Retina (tissue), 1 donor: ENCODE measurements at regions not wholly inside any gene's neighbourhood (a gene's known extent, or its start where the extent isn't known, plus 50 kb on each side); places are given as distances from the start of the nearest gene placed in this dataset.
"Not testable (repeated sequence)": the region's sequence is repeated elsewhere in the genome, so short reads cannot be mapped to it uniquely, and the experiment has no call there.

Experiments used
- DNase-seq: peaks from one replicate; pipeline ENCODE4 v3.0.0-alpha.2; 2016

GRCh38 chr2:186980787-186981550, 132.0 kb upstream of the ZSWIM2 start:
- DNase-seq, result no peak

GRCh38 chr2:186980117-186980442, 131.1 kb upstream of the ZSWIM2 start:
- DNase-seq, result no peak

- DNase-seq, result no peak
These were observed 130.6 kb upstream of the ZSWIM2 start for GRCh38 chr2:186979439-186980116.

GRCh38 chr2:186977433-186978045, 128.6 kb upstream of the ZSWIM2 start:
- DNase-seq, result no peak

GRCh38 chr2:186976329-186976728, 127.4 kb upstream of the ZSWIM2 start:
- DNase-seq, result no peak

GRCh38 chr2:186972281-186972970, 123.5 kb upstream of the ZSWIM2 start:
- no peak for DNase-seq

GRCh38 chr2:186968277-186968676, 119.3 kb upstream of the ZSWIM2 start:
- DNase-seq, result no peak

GRCh38 chr2:186966015-186966414, 117.0 kb upstream of the ZSWIM2 start:
- no peak for DNase-seq

GRCh38 chr2:186962085-186962747, 113.2 kb upstream of the ZSWIM2 start:
- no peak for DNase-seq

- DNase-seq, result not testable (repeated sequence)
These were observed 111.3 kb upstream of the ZSWIM2 start for GRCh38 chr2:186960241-186960640.

- DNase-seq, result no peak
These were observed 110.5 kb upstream of the ZSWIM2 start for GRCh38 chr2:186959486-186959885.

- no peak for DNase-seq
These were observed 101.7 kb upstream of the ZSWIM2 start for GRCh38 chr2:186950694-186951093.

GRCh38 chr2:186949726-186950256, 100.8 kb upstream of the ZSWIM2 start:
- no peak for DNase-seq

- no peak for DNase-seq
These were observed 98.5 kb upstream of the ZSWIM2 start for GRCh38 chr2:186947516-186947915.

- DNase-seq, result no peak
These were observed 98.0 kb upstream of the ZSWIM2 start for GRCh38 chr2:186946896-186947467.

- DNase-seq, result no peak
These were observed 92.9 kb upstream of the ZSWIM2 start for GRCh38 chr2:186941853-186942252.

GRCh38 chr2:186940463-186940862, 91.5 kb upstream of the ZSWIM2 start:
- DNase-seq, result no peak

GRCh38 chr2:186934420-186934819, 85.5 kb upstream of the ZSWIM2 start:
- DNase-seq, result no peak

- no peak for DNase-seq
These were observed 78.9 kb upstream of the ZSWIM2 start for GRCh38 chr2:186927867-186928191.

GRCh38 chr2:186927185-186927866, 78.4 kb upstream of the ZSWIM2 start:
- DNase-seq, result no peak

GRCh38 chr2:186925514-186925913, 76.5 kb upstream of the ZSWIM2 start:
- no peak for DNase-seq

GRCh38 chr2:186922316-186922715, 73.3 kb upstream of the ZSWIM2 start:
- not testable (repeated sequence) for DNase-seq
